ENCODE measurements at regions not wholly inside any gene's neighbourhood (a gene's known extent, or its start where the extent isn't known, plus 50 kb on each side); places are given as distances from the start of the nearest gene placed in this dataset.

DNA sequence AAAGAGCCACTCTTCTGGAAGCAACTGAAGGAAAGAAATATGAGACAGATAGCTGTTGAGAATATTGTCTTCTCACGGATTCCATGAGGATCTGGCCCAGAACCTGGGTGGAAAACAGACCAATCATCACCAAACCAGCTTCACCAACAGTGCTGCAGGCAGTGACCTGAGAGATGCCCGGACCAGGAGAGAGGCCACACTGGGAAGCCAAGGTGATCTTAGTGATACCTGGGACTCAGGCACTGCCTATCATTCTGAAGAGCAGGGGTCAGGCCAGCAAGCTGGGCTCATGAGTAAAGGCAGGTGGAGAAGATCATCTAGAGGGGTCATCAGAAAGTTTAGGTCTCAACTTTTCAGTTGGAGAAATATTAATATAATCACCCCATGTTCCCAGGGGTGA is 595.8 kb upstream of the CADM1 start:
- no peak for DNase-seq (ENCODE audit: low read depth in 4 of 4, low spot score in 1 of 4)

DNA sequence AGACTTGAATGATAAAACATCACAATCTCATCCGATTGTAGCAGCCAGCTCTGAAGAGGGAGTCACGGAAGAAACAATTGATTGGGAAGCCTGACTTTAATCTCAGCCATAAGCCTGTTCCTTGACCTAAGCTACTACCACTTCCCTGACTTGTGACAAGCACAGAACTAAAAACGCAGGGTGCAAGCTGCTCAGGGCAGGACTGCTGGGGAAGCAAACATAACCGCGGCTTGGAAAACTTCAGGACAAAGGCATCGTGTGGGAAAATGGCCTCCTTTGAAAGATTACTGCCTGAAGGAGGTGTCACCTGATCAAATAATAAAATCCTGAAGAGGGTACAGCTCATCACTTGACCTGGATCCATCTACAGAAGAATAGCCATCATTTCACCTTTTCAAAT is 595.3 kb upstream of the CADM1 start:
- DNase-seq (ENCODE audit: low read depth in 4 of 4, low spot score in 1 of 4) = no peak

DNA sequence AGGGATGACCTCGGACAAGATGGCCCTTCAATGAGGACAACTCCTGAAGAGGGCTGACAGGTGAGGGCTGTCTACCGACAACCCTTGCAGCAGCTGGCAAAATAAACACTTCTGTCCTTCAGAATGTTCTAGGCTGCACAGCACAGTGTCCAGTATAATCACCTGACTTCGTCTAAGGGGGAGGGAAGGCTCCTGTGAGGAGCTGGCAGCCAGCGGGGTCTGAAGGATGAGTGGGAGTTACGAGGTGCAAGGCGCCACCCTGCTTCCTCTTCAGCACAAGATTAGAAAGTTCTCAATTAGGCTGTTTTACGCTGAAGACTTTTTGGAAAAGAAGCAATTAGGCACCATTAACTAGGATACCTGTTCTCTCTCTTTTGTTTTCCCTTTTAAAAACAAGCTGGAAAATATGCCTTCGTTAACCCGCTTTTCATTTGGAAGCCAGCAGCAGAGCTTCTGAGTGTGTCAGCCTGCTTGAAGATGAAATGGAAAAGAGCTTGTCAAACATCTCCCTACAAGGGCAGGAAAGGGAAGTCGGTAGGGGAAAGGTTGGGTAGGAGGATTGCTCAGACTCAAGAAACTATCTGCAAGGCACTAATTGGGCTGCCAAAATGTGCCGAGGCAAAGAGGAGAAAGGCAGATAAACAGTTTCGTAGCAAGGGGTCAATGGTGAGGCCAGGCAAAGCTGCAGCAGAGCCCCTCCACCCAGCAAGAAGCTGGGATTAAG is 592.2 kb upstream of the CADM1 start:
- no peak for DNase-seq (ENCODE audit: low read depth in 4 of 4, low spot score in 1 of 4)

DNA sequence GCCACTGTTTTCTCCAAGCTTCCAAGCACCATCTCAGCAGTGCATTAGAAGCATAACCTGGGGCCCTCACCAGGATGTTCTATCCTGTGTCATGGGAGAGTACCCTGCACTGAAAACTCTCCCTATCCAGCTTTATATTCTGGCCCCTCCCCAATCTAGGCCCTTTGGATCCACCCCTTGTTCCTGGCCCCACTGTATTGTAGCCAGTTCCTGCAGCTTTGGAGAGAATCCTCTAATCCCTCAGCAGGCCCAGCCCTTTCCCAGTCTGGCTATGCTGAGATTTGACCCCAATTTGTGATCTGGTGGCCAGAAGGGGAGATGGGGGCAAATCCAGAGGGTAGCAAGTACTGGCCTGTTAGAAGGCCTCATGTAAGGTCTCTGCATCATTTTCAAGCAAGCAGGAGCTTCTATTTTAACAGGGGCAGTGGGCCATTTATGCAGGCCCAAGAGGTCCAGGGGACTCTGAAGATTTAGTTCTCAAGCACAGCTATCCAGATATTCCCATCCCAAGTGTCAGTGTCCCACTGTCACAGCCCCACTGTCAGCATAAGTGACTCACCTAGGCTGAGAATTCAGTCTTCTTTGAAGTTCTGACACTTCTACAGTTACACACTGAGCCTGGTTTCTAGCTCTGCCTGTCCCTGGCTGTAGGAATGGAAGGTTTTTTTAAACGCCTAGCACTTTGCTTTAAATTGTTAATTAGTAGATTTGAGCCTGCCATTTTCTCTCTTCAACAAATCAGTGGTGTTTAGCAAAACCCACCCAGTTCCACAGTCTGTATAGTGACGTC is 589.5 kb upstream of the CADM1 start:
- no peak for DNase-seq (ENCODE audit: low read depth in 4 of 4, low spot score in 1 of 4)

DNA sequence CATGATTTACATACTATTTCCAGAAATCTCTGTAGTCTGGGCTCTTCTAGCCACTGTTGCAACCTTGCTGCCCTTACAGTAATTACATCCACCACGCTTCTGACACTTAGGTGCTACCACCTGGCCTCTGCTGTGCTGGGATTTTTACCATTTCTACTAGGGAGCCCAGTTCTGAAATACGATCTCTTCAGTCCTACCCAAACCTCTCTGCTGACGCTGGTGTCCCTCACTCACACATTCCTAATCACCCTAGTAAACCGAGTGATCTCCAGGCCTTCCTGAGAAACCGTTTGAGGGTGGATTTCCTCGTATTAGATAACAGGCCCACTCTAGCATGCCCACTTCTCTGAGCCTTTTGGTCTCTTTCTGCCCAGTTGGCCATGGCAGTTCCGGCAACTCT is 588.9 kb upstream of the CADM1 start:
- DNase-seq (ENCODE audit: low read depth in 4 of 4, low spot score in 1 of 4) = no peak

DNA sequence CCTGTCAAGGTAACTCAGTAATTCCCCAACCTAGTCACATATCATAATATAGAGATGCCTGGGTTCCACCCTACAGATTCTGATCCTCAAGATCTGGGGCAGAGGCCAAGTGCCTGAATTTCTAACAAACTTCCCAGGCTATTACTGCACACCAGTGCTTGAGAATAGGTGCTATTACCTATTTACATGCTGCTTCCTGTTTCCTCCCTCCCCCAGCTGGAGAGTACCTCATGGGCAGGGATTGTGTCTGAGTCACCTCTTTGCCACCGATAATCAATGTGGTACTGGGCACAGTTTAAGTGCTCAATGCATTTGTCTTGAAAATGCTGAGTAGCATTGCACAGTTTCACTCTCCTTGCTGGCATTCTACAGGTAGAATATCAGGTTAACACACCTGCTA is 582.2 kb upstream of the CADM1 start:
- no peak for DNase-seq (ENCODE audit: low read depth in 4 of 4, low spot score in 1 of 4)

DNA sequence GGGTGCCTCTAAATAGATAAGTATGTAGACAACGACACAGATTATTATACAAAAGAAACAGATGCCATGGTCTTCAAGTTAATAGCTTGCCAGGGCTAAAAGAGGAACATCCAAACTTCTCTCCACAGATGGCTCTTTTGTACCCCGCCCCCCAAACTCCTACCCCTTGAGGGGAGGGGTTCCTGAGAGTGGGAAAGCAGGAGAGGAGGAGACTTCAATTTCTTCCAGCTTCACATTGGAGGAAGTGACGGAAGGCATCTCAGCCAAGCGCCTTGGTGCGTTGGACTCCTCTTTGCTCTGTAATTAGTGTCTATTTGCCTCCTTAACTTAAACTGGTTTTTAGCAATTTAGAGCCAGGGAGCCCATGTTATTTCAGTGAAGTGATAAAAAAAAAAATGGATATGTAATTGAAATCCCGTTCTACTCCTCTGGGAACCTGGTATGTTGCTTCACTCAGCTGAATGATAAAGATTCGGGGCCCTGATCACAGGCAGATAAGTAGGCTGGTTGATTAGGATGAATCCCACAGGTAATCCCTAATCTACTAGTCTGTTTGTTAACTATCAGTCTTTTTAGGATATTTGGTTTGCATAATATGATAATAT is 580.9 kb upstream of the CADM1 start:
- DNase-seq (ENCODE audit: low read depth in 4 of 4, low spot score in 1 of 4) = no peak

DNA sequence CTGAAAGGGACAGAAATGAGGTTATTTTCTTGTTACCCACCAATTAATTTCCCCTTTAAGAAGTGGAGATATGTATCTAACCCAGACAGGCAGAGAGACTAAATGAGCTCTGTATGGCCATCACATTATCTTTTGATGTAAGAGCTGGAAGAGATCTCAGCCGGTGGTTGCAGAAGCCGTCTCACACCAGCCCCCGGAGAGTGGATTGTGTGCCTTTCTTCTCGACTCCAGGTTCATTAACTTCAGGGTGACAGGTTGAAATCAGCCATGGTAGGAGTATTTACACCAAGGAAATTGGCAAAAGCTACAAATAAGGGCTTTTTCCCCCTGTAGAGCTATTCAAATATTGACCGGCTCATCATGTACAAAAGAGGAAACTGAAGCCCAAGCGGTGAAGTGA is 580.3 kb upstream of the CADM1 start:
- no peak for DNase-seq (ENCODE audit: low read depth in 4 of 4, low spot score in 1 of 4)

DNA sequence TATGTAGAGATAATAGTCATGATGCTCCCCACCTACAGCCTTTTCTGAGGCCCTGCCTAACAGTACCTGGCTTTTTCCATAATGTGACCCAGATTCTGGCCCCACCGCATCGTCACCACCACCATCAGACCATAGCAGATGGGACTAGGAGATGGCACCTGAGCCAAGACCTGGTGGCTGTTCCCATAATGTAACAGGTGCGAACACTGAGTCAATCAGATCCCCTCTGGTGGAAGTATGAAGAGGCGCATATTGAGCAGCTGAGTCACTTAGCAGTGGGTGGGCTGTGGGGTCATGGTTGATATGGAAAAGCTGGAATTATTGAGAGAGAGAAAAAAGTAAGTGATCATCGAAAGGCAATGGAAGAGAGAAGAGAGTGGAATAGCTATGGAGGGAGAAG is 578.0 kb upstream of the CADM1 start:
- DNase-seq (ENCODE audit: low read depth in 4 of 4, low spot score in 1 of 4) = no peak

DNA sequence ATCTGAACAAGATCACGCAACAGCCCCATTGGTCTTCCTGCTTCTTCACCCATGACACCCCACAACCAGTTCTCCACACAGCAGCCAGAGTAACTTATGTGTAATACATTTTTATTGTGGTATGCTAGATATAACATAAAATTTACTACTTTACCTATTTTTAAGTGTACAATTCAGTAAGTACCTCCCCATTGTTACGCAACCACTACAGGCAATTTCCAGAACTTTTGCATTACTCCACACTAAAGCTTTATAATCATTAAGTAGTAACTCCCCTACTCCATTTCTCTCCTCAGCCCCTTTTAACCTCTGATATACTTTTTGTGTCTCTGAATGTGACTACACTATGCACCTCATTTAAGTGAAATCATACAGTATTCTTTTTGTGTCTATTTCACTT is 575.4 kb upstream of the CADM1 start:
- DNase-seq (ENCODE audit: low read depth in 4 of 4, low spot score in 1 of 4) = no peak

DNA sequence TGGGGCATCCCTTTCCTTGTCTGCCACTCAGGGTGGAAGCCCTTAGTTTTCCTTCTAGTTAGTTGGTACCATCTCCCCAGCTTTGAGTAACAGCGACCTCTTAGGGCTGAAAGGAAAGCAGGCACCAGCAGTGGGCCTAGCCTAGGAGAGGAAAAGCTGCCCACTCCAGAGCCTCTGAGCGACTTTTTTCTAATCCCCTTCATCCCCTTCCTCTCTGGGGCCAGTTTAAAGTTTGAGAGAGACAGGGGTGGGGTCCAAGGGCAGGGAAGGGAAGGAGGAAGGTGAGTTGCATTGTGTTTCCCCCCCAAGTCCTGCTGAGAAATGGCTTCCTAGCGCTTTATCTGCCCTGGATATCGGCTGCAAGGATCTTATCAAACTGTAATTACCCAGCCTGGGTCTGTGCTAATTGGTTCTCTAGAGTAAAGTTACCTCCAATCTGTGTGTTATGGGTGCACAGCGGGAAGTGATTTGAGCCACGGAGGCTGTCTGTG is 573.9 kb upstream of the CADM1 start:
- DNase-seq (ENCODE audit: low read depth in 4 of 4, low spot score in 1 of 4) = no peak

DNA sequence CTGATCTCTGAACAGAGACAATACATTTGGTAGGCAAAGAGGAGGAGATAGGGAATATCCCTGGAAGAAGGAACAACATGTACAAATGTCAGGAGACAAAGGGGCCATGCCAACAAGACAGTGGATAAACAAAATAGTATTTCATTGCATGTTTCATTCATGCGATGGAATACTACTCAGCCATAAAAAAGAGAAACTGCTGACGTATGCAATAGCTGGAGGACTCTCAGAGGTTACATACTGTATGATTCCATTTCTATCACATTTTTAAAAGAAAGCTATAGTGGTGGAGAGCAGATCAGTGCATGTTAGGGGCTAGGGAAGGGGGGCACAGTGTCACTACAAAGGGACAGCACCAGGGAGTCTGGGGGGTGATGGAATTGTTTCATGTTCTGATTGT is 572.9 kb upstream of the CADM1 start:
- DNase-seq (ENCODE audit: low read depth in 4 of 4, low spot score in 1 of 4) = no peak

DNA sequence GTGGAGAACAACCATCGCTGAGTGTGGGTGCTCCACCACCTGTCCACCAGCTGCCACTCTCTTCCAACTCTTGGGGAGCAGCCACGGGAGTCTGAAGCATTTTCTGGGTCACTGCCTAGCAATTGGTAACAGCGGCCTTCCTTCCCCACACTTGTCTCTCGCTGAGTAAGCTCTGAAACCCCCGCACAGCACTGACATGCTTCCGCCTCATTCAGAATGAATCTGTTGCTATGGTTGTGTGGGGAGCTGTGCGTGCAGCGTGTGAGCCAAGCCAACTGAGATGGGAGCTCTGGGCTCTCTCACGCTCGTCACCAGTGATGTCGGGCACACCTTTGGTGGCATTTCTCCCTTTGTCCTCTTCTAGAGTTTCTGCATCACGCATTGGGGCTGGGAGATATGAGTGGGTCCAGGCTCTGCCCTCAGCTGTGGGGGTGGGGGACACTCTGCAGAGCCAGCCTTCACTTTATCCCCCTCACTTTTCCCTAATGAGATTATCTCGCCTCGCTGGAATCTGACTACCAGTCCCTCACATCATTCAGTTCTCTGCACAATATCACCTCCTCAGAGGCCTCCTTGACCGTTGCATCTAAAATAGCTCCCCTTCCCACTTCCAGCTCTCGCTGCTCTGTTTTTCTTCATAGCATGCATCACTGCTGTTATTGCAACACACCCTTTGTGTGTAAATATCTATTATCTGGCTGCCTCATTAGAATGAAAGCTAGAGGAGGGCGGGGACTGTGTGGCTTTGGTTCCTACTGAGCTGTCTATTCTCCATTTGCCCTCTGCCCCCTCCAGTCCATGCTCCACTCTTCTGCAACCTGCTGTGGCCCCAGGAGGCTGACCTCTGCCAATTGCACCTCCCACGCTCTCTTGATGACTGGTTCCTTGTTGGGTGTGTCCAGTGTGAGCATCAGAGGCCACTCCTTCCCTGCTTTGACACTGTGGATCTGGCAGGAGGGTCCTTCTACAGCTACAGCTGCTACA is 569.9 kb upstream of the CADM1 start:
- DNase-seq (ENCODE audit: low read depth in 4 of 4, low spot score in 1 of 4) = no peak

DNA sequence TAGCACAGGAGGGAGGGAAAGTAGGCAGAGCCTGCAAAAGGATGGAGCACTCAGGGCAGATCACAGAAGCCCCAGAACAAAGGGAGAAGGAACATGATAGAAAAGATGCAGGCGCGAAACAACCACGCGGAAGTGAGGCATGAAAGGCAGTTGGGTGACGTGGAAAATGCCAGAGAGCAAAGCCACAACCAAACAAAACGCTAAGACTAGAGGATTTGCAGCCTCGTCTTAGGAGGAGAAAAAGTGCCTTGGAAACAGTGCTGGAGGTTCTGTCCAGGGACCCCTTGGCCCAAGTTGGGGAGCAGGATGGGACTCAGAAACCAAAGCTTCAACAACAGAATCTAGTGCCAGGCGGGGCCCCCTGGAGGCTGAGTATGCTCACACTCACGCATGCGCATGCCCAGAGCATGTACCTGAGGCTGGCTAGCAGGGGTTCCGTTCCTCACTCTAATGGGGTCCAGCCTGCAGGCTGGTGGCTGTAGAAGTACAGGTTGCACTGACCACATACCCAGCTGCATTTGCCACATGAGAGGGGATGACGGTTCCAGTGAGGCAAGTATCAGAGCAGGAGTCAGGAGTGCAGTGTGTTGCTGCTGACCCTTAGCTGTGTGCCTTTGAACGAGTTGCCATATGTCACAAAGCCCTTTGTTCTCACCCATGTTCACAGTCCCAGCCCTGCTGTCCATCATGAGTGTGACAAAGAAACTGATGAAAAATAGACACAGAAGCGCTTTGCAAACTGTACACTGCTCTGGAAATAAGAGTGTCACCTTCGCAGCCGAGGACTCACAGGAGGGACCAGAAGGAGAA is 568.6 kb upstream of the CADM1 start:
- no peak for DNase-seq (ENCODE audit: low read depth in 4 of 4, low spot score in 1 of 4)

DNA sequence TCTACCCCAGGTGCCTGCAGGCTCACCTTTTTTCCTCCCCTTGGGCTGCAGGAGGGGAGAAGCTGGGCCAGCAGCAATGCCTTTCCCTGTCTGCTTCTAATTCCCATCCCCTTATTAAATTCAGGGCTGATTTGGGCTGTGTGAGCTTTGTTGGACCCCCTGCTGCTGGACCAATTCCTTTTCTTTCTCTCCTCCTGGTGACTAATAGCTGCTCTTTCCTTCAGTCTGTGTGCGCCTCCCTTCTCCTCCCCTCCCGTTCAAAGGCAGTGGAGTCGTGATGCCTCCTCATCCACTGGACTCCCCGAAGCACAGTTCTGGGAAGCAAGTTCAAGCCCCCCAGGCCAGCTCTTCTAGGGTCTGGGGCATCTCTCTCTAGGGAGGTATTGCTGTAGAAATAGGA is 567.9 kb upstream of the CADM1 start:
- DNase-seq (ENCODE audit: low read depth in 4 of 4, low spot score in 1 of 4) = no peak

DNA sequence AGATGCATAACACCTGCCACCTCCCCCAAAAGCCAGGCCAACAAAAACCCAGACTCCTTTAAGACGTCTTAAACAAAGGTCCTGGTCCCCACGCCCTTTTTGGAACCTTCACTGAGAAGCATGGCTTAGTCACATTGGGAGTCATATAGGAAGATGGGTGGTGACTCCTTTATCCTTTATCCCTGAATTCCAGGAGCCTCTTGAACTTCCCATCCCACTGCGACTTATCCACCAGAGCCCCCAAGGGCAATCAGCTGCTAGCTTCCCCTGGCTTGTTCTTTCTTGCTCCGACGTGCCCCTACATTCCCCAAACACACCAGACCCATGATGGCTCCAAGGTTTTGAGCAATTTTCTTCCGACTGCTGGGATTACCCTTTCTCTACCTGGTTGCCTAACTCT is 567.0 kb upstream of the CADM1 start:
- DNase-seq (ENCODE audit: low read depth in 4 of 4, low spot score in 1 of 4) = no peak

DNA sequence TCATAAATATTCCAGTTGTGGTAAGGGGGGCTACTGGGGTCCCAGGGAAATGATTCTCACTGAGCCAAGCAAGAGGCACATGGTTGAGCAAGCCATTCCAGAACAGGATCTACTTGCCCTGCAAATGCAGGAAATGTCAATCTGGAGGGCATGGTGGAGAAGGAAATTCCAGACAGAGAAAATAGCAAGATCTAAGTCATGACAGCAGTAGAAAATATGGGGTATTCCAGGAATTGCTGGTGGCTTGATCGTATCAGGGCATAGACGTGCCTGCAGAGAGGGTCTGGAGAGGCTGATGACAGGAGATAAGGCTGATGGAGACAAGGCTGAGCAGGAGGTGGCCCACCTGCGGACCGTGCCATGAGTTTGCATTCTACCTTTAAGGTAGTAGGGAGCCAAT is 566.3 kb upstream of the CADM1 start:
- no peak for DNase-seq (ENCODE audit: low read depth in 4 of 4, low spot score in 1 of 4)

DNA sequence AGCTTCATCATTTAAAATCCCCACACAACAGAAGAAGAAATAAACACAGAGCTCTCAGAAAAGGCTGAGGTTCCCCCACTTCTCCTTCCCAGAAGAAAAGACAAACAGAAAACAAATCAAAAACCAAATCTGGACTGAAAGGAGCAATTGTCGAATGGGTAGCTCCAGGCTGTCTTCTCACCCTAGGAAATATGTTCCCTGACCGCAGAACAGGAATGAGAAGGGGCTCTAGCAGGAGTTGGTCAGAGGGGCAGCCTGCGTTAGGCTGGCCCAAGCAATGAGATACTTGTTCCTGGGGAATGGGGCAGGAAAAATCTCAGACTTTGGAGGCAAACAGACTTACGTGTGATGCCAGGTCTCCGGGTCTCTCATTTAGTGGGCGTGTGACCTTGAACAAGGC is 562.6 kb upstream of the CADM1 start:
- no peak for DNase-seq (ENCODE audit: low read depth in 4 of 4, low spot score in 1 of 4)

DNA sequence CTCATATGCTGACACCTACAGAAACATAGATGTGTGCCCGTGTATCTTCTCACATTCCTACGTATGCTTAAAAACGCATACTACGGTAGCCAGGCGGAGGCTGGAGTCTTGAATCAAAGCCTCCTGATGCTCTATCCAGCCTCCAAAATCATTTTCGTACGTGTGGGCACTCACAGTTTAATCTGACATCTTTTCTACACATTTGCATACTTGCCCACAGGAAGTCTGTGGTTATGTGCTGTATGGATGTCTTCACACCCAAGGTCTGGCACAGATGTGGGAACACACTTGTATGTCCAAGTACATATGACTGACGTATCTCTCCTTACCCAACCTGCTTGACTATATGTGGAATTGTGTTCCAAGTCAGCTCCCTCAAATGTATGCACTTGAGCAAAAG is 561.8 kb upstream of the CADM1 start:
- DNase-seq (ENCODE audit: low read depth in 4 of 4, low spot score in 1 of 4) = no peak

DNA sequence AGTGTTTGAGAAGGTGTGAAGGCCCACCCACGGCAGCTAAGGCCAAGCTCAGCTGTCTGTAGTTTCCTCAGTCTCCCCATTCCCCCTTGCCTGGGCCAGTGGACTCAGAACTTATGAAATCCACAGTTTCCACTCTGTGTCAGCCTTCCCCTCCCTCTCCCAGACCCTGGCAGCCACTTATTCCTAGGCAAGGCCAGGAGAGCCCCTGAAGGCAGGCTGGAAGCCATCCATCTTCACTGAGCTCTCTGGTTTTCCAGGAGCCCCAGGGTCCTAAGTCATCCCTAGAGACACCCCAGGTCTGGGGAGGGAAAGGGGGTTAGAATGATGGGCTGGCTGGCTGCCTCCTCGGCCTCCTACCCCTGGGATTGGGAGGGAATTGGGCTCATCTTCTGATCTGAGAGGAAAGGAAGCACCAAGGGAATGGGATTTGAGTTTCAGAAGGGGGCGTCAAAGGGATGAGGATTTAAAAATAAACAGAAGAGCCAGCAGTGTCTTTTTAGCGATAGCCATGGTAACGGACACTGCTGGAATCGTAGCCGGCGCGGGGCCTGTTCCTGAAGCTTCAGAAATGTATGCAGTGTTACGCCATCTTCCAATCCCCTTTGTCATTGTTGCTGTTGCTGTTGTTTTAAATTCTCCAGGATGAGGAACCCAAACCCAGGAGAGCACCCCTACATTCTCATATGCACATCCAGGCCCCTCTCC is 561.1 kb upstream of the CADM1 start:
- DNase-seq (ENCODE audit: low read depth in 4 of 4, low spot score in 1 of 4) = no peak

Data from stimulated activated CD4-positive, alpha-beta T cell treated with anti-CD3 and anti-CD28 coated beads, Interleukin-1b, Interleukin-23, amount 100 ng/mL, for 24 hours (primary cell).